Activated CD4-positive, alpha-beta memory T cell treated with anti-CD3 and anti-CD28 coated beads for 36 hours (primary cell): ENCODE measurements at regions not wholly inside any gene's neighbourhood (a gene's known extent, or its start where the extent isn't known, plus 50 kb on each side); places are given as distances from the start of the nearest gene placed in this dataset.

Source experiments
- CTCF ChIA-PET: fragments of 350-600 bp; sonication (Branson Sonifier 250); formaldehyde crosslinking; loops from one replicate; lab custom pipeline; 2021; ENCODE audit warnings: antibody characterized with exemption, inconsistent platforms; lab: Charles Lee
- POLR2A ChIA-PET: fragments of 350-600 bp; sonication (Branson Sonifier 250); formaldehyde crosslinking; loops from one replicate; lab custom pipeline; 2021; ENCODE audit warnings: antibody characterized with exemption; lab: Charles Lee
- DNase-seq: peaks from one replicate; pipeline ENCODE4 v3.0.0-alpha.2; 2020
- H3K27ac Mint-ChIP-seq: one replicate; pipeline ENCODE4 v1.8.0; 2021; ENCODE audit warnings: mixed read lengths
- H3K27me3 Mint-ChIP-seq: one replicate; pipeline ENCODE4 v1.8.0; 2021; ENCODE audit warnings: mixed read lengths
- H3K36me3 Mint-ChIP-seq: one replicate; pipeline ENCODE4 v1.8.0; 2021; ENCODE audit warnings: mixed read lengths
- H3K4me1 Mint-ChIP-seq: one replicate; pipeline ENCODE4 v1.8.0; 2021; ENCODE audit warnings: low read depth, mixed read lengths
- H3K4me3 Mint-ChIP-seq: one replicate; pipeline ENCODE4 v1.8.0; 2021; ENCODE audit warnings: mild to moderate bottlenecking, mixed read lengths
- H3K9me3 Mint-ChIP-seq: one replicate; pipeline ENCODE4 v1.8.0; 2021; ENCODE audit warnings: mixed read lengths
- intact Hi-C: fragments of 100-400 bp; cut with micrococcal nuclease; formaldehyde crosslinking; loops from one replicate; pipeline ENCODE4 v1.15.1; 2023

DNA sequence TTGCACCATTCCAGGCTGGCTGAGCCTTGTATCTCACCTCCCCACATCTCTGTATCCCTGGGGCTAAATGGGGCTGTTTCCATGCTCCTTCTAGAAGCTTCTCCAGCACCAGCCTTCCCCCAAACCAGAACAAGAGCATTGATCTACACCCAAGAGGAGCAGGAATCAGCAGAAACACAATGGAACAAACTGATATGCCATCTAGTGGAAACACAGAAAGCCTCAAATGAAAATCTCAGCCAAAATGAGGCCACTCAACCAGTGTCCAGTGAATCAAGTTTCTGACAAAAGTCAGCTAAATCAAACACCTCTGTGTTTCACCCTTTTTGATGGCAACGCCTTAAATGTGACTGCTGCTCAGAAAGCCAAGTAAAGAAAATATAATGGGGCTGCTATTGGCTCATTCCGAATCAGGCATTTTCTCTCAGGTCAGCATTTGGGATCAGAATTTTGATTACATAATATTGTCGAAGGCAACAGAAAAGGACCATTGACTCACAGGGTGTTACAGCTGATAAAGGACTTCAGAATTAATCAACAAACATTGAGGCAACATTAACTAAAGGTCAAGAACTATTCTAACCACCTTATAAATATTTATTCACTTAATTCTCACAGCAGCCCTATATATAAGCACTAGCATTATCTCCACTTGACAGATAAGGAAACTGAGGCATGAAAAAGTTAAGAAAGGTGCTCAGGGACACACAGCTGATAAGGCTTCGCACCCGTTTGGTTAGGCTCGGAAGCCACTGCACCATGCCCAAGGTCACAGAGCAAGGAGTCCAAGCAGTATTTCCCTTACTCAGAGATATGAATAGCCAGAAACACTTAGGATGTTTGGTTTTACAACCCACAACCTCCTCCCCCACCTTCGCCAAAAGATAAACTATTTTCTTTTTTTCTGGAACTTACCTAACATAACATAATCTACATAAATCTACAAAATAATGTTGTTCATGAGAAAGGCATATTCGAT lies 85.8 kb upstream of the KCNJ15 start:
- Mint-ChIP-seq H3K27ac (no peak overlapping the region), H3K4me1 (no peaks in the 10 kb centered on the region), H3K27me3 (no peaks in the 10 kb centered on the region), H3K9me3 (no peaks in the 10 kb centered on the region), H3K36me3 (no peaks in the 10 kb centered on the region), H3K4me3 (no peak overlapping the region)
- POLR2A ChIA-PET, result no interaction called here
- DNase-seq, result no peak
- intact Hi-C loops, result no loop called here
- CTCF ChIA-PET, result interaction anchor here (0.7 to 2.5 kb wide), 8 partner anchors 12 to 497 kb away, joined by 3 to 22 read pairs (median 4); no protein-coding TSS in a partner anchor

DNA sequence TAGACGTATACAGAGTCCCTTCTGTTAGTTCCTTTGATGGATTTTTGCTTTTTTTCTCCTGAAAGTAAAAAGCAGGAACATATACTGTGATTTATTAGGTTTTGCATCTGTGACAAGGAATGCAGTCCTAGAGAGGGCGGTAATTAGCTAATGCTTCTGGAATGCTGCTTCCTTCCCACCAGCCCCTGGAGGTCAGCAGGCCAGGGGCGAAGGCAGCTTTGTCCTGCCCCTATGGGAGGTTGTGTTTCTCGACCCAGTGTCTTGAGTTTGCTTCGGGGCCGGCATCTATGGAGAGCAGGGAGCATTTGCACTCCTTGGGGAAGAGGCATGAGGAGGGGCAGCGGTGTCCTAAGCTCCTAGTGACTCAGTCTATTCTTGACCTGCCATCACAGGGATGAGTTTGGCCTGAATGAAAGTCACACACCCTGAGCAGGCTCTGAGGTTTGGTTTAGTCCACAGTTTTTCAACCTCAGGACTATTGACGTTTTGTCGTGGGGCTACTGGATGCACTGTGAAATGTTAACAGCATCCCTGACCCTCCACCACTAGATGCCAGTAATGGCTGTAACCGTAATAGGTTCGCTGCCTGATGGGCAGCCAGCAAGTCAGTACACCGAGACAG lies 85.0 kb upstream of the KCNJ15 start:
- CTCF ChIA-PET, result interaction anchor here (0.7 to 2.5 kb wide), 5 partner anchors 12 to 184 kb away, joined by 3 to 22 read pairs (median 6); no protein-coding TSS in a partner anchor
- POLR2A ChIA-PET, result no interaction called here
- no peak overlapping the region for H3K4me3 Mint-ChIP-seq
- H3K36me3 Mint-ChIP-seq, result no peaks in the 10 kb centered on the region
- intact Hi-C loops, result no loop called here
- no peak for DNase-seq
- H3K9me3 Mint-ChIP-seq, result no peaks in the 10 kb centered on the region
- H3K27me3 Mint-ChIP-seq, result no peaks in the 10 kb centered on the region
- no peaks in the 10 kb centered on the region for H3K4me1 Mint-ChIP-seq
- no peak overlapping the region for H3K27ac Mint-ChIP-seq

DNA sequence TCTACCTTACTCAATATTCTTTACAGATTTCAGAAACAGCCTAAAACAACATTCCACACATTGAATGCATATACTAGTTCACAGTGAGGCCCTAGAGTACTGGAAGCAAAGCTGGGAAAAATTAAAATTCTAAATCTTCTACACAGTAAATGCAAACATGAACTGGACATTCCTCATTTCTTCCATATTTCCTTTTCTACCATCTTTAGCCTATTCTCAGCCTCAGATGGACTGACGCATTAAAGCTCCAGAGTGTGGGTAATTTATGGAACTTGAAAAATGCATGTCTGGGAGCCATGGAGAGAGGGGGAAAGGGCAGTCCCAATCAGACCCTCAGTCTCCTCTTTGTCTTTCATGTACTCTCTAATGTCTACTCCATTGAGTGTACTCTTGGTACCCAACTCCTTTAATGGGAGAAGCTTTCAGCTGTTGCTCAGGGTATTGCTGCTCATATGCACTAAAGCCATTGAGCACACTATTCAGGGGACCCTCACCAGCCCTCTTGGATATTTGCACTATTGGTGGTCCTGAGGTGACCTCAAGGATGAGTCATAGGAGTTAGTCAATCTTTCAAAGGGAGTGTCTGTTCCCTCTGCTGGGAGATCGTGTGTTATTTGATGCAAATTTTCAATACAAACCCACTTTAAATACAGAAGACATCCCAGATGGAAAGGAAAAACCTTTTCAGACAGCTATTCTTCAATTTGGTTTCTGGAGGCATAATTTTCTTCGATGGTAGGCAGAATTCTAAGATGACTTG lies 83.3 kb upstream of the KCNJ15 start:
- ChIA-PET POLR2A (no interaction called here), CTCF (interaction anchor here (1.1 kb wide), 1 partner anchor 179 kb away, joined by 6 read pairs; no protein-coding TSS in a partner anchor)
- H3K9me3 Mint-ChIP-seq, result no peaks in the 10 kb centered on the region
- H3K27ac Mint-ChIP-seq, result no peak overlapping the region
- no peaks in the 10 kb centered on the region for H3K4me1 Mint-ChIP-seq
- no peaks in the 10 kb centered on the region for H3K36me3 Mint-ChIP-seq
- DNase-seq, result no peak
- intact Hi-C loops, result no loop called here
- no peaks in the 10 kb centered on the region for H3K27me3 Mint-ChIP-seq
- H3K4me3 Mint-ChIP-seq, result no peak overlapping the region

DNA sequence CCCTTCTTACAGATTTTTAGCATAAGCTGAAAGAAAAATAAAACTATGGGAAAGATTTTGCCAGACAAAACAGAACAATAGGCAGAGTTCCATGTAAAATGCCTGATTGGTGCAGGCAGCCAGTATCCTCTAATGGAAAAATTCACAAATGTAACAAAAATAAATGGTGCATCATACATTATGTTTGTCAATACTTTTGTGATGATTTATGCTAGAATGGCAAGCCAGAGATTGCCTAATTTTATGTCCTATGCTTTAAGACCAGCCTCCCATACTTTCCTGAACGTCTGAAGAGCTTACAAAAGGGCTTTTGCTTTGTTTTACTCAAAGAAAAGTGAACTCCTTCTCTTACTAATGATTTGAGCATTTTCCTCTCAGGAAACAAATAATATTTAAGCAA lies 81.5 kb upstream of the KCNJ15 start:
- Mint-ChIP-seq H3K4me3 (no peak overlapping the region), H3K9me3 (no peaks in the 10 kb centered on the region), H3K4me1 (no peaks in the 10 kb centered on the region), H3K36me3 (no peaks in the 10 kb centered on the region), H3K27ac (no peak overlapping the region), H3K27me3 (no peaks in the 10 kb centered on the region)
- intact Hi-C loops, result no loop called here
- CTCF ChIA-PET, result no interaction called here
- POLR2A ChIA-PET, result no interaction called here
- no peak for DNase-seq

DNA sequence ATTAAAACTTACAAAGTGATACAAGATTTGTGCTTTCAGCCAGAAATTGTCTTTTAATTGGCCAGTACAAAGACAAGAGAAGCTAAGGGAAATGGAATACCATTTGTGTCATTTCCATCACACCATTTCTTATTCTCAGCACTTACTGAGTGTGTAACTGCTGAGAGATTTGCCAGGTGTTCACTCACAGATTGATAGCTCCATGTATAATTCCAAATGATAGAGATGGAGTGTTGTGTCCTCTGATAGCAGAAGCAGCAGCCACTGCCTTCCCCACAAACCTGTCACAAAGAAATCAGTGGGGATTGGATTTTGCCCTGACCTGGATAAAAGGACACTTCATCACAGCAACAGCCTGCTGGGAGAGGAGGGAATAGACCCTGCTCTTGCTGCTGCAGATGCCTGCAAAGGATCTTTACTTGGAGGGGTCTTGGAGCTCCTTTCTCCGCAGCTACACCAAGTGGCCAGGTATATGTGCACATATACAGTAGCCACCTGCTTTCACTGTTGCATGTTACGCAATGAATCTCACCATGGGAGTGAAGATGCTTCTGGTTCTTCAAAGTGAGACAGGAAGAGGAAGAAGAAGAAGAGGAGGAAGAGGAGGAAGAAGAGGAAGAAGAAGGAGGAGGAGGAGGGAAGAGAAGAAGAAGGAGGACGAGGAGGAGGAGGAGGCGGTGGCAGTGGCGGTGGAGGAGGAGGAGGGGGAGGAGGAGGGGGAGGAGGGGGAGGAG lies 78.7 kb upstream of the KCNJ15 start:
- ChIA-PET CTCF (no interaction called here), POLR2A (no interaction called here)

DNA sequence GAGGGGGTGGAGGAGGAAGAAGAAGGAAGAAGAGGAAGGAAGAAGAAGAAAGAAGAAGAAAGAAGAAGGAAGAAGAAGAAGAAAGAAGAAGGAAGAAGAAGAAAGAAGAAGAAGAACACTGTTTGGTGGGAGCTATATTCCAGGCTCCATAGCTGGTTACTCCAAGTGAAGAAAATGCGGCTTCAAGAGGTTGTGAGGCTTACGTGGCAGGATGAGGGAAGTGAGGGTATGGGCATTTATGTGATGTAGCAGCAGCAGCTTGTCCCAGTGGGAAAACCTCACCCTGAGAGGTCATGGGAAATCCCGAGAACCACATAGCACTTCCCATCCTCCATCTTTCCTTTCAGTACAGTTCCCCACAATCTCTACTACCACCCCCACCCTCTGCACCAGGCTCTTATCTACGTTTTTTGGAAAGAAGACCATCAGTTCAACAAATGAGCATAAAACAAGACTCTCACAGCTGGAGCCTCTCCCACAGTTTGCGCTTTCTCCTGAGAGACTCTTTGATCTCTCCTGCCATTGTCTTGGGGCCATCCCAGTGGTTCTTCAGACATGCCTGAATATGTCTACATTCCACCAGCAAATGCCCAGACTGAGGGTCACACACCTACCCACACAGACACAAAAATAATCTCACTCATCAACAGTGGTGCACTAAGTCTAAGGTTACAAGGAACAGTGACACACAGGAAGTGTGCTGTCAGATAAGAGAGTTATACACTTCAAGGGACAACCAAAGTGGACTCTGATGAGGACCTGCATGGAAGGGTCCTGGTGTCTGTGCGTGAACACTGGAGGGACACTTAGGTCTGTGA lies 77.9 kb upstream of the KCNJ15 start:
- intact Hi-C loops, result no loop called here
- no peak for DNase-seq
- Mint-ChIP-seq H3K4me3 (no peak overlapping the region), H3K36me3 (no peaks in the 10 kb centered on the region), H3K27me3 (no peaks in the 10 kb centered on the region), H3K9me3 (no peaks in the 10 kb centered on the region), H3K27ac (no peak overlapping the region), H3K4me1 (no peaks in the 10 kb centered on the region)
- CTCF ChIA-PET, result no interaction called here
- POLR2A ChIA-PET, result no interaction called here

More for the DNA sequence above, 78.7 kb upstream of the KCNJ15 start:
- H3K27me3 Mint-ChIP-seq, result no peaks in the 10 kb centered on the region
- no peak overlapping the region for H3K27ac Mint-ChIP-seq
- no peak overlapping the region for H3K4me3 Mint-ChIP-seq
- H3K9me3 Mint-ChIP-seq, result no peaks in the 10 kb centered on the region
- intact Hi-C loops, result no loop called here
- no peaks in the 10 kb centered on the region for H3K4me1 Mint-ChIP-seq
- no peak for DNase-seq
- H3K36me3 Mint-ChIP-seq, result no peaks in the 10 kb centered on the region

DNA sequence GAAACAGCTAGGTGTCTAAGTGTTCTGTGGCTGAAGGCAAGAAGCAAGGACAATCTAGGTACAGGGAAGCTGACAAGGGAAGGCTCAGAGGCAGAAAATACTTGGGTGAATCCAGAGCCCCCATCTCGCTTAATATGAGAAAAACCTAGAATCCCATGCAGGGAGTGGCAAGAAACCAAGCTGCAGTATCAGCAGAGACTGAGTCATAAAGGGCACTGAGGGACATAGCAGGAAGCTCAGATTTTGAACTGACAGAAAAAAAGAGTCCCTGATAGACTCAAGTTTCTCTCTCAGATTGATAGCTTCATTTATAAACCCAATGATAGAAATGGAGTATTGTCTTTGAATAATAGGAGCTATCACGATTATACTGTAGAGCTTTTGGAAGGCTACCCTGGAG lies 77.3 kb upstream of the KCNJ15 start:
- no peaks in the 10 kb centered on the region for H3K9me3 Mint-ChIP-seq
- H3K27ac Mint-ChIP-seq, result no peak overlapping the region
- H3K36me3 Mint-ChIP-seq, result no peaks in the 10 kb centered on the region
- ChIA-PET CTCF (no interaction called here), POLR2A (no interaction called here)
- H3K4me1 Mint-ChIP-seq, result no peaks in the 10 kb centered on the region
- no peaks in the 10 kb centered on the region for H3K27me3 Mint-ChIP-seq
- intact Hi-C loops, result no loop called here
- H3K4me3 Mint-ChIP-seq, result no peak overlapping the region
- DNase-seq, result no peak

DNA sequence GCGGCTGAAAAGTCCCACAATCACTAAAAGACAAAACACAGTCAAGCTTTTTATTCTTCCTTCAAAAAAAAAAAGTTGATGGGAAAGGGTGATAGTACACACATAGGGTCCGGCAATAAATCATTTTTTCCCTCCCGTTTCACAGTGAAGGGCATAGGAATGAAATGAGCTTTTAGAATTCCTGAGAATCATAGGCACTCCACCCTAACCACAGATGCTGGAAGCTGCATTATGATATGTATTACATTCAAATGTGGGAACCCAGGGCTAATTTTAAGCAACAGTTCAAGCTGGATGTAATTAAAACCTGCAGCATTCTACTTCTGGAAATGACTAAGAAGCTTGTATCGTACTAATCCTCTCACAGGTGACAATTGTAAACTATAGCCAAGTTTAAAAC lies 75.7 kb upstream of the KCNJ15 start:
- Mint-ChIP-seq H3K27me3 (no peaks in the 10 kb centered on the region), H3K4me1 (no peaks in the 10 kb centered on the region), H3K36me3 (no peaks in the 10 kb centered on the region), H3K9me3 (no peaks in the 10 kb centered on the region), H3K4me3 (no peak overlapping the region), H3K27ac (no peak overlapping the region)
- no peak for DNase-seq
- intact Hi-C loops, result no loop called here
- CTCF ChIA-PET, result no interaction called here
- POLR2A ChIA-PET, result no interaction called here

DNA sequence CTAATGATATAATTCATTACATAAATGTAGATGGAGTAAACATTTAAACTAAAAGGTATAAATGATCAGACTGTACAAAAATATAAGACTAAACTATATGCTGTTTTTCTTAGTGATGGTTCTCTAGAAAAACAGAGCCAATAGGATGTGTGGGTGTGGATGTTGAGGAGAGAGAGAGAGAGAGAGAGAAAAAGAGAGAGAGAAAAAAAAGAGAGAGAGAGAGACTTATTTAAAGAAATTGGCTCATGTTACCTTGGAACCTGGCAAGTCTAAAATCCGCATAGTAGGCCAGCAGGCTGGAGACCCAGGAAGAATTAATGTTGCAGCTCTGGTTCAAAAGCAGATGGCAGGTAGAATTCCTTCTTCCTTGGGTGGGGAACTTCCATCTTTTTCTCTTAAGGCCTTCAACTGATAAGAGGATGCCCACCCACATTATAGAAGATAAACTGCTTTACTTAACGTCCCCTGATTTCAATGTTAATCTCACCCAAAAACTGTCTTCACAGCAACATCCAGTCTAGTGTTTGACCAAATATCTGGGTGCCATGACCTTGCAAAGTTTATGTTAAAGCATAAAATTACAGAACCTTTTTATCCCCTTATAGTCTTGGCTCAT lies 74.3 kb upstream of the KCNJ15 start:
- no peaks in the 10 kb centered on the region for H3K27me3 Mint-ChIP-seq
- POLR2A ChIA-PET, result no interaction called here
- no peaks in the 10 kb centered on the region for H3K4me1 Mint-ChIP-seq
- H3K9me3 Mint-ChIP-seq, result peaks cover 6% of the 10 kb centered on the region
- CTCF ChIA-PET, result no interaction called here
- H3K27ac Mint-ChIP-seq, result no peak overlapping the region
- intact Hi-C loops, result no loop called here
- no peaks in the 10 kb centered on the region for H3K36me3 Mint-ChIP-seq
- DNase-seq, result no peak
- H3K4me3 Mint-ChIP-seq, result no peak overlapping the region

DNA sequence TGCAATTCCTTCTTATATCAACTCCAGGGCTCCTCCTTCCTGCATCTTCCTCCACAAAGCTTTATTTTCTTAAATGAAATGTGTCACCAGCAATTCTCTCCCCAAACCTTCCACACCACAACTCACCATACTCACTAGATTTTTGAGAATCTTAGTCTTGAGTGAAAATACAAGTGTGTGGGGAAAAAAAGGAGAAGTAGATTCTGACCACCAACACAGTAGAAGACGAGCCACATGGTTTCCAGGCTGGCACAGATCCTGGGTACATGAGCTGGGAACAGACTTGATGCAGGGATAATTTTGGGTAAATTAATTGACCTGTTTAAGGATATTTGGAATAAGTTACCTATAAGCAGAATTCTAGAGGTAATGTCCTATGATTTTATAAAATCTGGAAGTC lies 72.8 kb upstream of the KCNJ15 start:
- Mint-ChIP-seq H3K9me3 (peaks cover 6% of the 10 kb centered on the region), H3K4me1 (no peaks in the 10 kb centered on the region), H3K27me3 (no peaks in the 10 kb centered on the region), H3K36me3 (no peaks in the 10 kb centered on the region), H3K27ac (no peak overlapping the region), H3K4me3 (no peak overlapping the region)
- intact Hi-C loops, result no loop called here
- no peak for DNase-seq
- ChIA-PET CTCF (no interaction called here), POLR2A (no interaction called here)
